Activated CD4-positive, alpha-beta T cell treated with anti-CD3 and anti-CD28 coated beads, Interleukin-2, amount 50 U/mL, for 24 hours (primary cell): ENCODE measurements at regions not wholly inside any gene's neighbourhood (a gene's known extent, or its start where the extent isn't known, plus 50 kb on each side); places are given as distances from the start of the nearest gene placed in this dataset.
"Not testable (repeated sequence)": the region's sequence is repeated elsewhere in the genome, so short reads cannot be mapped to it uniquely, and the experiment has no call there.

Experiments
- DNase-seq, 2 donors: peaks; one replicate each; pipeline ENCODE4 v3.0.0-alpha.2; 2020; ENCODE audit warnings: low read depth in 1 of 2, low spot score in 1 of 2

DNA sequence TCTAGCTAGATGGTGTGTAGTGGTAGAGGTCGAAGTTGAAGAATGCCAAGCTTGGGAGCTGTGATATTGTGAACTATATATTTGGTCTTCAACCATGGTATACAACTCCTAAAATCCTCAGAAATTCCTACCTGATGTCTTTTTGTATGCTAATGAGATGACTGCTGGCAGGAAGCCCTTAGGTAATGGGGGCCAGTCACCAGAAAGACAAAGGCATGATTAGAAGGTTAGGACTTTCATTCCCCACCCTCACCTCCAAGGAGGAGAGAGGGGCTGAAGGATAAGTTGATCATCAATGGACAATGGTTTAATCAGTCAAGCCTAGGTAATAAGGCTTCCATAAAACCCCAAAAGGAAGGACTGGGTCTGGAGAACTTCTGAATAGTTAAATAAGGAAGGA is 285.7 kb upstream of the POU5F2 start:
- no peak for DNase-seq

DNA sequence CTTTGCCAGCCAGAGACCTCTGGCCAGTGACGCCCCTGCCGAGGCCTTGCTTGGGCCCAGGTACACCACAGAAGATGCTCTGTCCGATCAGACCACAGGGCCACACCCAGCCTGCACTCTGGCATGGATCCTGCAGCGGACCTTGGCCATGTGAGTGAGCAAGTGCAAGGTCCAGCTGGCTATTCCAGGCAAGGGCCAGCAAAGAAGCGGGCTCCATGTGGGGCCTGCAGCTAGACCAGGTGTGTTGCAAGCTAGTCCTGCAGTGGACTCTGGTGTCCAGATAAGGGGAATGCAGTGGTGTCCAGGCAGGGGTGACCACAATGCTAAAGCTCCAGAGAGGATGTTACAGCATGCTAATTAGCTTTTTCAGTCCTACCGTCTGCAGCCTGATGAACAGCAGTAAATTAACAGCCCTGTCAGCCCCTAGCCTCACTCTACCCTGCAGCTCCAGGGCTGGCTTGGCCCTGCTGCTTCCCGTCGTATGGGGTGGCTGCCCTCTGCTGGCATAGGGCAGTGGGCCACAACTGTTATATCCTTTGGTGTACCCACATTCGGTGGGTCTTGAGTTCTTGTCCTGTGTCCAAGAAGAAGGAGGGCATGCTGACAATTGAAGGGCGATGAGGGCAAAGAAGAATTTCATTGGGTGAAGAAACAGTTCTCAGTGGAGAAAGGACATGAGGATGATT is 284.5 kb upstream of the POU5F2 start:
- DNase-seq = no peak

DNA sequence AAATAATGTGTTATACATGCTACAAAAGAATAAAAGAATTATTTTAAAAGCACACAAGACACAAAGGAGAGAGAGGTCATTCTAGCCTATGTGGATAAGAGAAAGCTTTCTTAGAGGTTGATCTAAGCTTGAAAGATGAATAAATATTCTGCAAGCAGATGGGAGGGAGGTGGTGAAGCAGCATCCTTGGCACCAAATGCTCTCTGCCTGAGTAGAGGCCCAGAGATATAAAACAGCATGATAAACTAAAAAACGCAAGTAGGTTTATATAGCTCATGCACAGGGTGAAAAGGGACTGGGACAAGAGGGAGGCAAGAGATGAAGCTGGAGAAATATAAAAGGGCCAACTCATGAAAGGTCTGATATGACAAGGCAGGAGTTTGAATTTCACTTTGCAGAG is 283.2 kb upstream of the POU5F2 start:
- DNase-seq = no peak

DNA sequence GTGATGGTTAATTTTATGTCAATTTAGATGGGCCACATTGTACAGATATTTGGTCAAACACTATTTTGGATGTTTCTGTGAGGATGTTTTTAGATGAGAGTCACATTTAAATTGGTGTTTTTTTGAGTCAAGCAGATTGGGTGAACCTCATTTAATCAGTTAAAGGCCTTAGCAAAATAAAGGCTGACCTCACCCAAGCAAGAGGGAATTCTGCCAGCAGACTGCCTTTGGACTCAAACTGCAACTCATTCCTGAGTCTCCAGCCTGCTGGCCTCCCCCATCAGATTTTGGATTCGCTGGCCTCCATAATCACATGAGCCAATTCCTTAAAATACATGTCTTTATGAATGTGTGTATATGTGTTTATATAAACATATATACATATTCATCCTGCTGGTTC is 282.7 kb upstream of the POU5F2 start:
- DNase-seq = no peak

DNA sequence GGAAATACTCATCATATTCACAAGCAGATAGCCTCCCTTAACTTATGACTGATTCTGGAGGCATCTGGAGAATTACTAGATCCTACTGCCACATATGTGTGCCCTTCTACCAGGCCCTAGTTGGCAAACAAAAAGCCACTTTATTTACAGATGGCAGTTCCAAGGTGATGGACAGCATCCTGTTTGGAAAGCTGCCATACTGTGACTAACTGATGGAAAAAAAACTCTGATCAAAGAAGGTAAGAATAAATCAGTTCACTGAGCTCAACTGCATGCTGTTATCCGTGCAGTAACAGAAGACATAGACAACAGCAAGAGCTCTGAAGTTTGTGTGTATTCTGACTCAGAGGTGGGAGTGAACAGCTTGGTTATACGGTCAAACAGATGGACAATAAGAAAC is 279.8 kb upstream of the POU5F2 start:
- DNase-seq = no peak

DNA sequence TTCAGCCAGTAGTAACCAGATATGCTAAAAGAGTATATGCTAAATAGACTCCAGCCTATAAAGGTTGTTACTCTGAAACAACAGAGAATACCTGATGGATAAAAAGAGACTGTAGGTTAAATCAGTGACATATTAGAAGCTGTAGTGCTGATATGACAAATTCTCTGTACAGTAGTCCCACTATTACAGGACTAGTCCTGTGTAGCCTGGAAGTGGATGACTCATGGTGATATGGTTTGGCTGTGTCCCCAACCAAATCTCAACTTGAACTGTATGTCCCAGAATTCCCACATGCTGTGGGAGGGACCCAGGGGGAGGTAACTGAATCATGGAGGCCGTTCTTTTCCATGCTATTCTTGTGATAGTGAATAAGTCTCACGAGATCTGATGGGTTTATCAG is 276.2 kb upstream of the POU5F2 start:
- DNase-seq = no peak

DNA sequence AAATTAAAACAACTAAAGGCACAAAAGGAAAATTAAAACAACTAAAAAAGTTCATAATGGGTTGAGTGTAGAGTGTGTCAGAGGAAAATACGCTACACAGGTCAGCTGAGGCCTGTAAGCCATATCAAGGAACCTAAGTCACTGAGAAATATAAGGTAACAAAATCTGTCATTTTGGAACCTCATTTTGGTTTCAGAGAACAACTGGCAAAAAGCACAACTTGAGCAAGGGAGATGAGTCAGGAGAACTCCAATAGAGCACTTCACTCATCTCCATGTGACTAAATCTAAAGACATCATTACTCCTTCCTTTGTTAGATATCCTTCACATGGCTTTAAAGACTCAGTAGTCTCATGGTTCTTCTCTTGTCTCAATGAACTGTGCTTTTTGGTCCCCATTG is 269.4 kb upstream of the POU5F2 start:
- DNase-seq = no peak

DNA sequence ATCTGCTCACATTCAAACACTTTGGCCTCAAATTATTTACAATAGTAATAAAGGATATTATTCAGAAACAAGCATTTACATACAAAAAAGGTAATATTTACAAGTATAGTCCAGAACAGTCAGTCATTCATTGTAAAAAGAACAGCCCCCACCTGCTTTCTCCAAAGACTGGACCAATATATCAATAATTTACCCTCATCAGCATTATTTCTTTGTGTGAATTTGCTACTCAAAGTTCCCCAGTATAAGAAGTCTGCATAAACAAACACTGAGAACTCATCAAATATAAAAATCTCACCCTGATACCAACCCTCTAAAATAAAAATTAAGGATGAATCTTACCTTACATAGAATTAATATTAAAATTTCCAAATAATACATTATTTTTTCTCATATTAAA is 267.8 kb upstream of the POU5F2 start:
- no peak for DNase-seq

DNA sequence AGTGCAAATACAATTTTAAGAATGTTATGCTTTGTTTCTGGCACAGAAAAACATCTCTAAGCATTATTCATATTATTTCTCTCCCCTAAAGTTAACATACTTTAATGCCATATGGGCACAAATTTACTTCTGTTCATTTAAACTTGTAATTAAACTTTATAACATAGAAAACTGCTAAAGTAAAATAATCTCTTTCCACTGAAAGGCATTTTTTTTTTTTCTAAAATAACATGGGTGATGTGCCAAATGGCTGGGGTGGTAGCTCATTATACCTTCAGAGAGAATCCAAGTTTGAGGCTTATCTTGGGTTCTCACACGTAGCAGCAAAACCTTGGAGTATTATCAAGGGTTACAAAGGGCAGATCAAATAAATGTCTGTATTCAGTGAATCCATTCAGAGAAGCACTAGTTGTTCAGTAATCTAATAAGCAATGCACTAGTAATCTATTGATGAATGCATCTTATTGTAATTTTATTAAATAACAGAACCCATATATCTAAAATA is 257.6 kb upstream of the POU5F2 start:
- DNase-seq = no peak

DNA sequence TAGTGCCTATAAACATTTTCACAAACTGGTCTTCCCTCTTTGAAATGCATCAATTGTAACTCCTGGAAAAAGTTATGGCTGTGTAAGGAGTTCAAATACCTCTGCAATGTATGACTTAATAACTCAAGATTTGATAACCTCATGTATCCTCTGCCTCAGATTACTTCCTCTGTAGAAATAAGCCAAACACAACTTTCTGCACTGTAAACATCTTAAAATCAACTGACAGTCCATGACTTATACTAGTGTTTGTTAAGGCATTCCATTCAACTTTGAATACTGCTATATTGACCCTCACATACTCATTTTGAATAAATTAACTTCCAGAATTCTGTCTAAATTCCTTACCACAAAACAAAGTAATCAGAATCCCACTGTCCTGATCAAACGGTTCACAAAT is 256.2 kb upstream of the POU5F2 start:
- no peak for DNase-seq

DNA sequence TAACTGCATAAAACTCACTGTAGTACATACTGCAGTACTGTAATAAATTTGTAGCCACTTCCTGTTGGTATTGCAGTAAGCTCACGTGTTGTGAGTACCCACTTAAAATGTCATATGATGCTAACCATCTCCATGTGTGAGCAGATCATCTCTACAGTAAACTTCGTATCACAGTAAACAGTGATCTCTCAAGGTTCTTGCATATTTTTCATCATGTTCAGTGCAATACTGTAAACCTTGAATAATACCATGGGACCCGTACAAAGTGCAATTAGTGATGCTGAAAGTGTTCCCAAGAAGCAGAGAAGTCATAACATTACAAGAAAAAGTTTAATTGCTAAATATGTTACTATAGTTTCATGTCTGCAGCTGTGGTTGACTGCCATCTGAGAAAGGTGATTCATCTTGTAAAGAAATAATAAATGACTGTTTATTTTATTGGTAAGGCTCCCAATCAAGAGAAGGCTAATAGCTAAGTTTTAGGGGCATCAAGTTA is 253.8 kb upstream of the POU5F2 start:
- no peak for DNase-seq

DNA sequence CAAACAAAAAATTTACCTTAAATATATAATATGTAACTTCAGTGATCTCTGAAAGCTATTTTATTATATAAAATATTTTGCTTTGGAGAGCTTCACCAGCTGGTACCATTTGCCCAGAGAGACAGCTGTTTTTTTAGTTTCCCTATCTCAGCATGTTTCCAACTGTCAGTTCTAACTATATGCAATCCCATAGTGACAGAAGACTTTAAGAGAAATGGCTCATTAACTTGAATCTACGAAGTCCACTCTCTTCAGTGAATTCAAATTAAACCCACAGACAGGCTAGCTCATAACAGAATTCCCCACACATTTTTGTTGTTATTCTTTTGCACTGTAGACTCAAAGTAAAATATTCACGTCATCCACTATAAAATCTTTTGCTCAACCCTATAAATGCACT is 251.8 kb upstream of the POU5F2 start:
- no peak for DNase-seq

DNA sequence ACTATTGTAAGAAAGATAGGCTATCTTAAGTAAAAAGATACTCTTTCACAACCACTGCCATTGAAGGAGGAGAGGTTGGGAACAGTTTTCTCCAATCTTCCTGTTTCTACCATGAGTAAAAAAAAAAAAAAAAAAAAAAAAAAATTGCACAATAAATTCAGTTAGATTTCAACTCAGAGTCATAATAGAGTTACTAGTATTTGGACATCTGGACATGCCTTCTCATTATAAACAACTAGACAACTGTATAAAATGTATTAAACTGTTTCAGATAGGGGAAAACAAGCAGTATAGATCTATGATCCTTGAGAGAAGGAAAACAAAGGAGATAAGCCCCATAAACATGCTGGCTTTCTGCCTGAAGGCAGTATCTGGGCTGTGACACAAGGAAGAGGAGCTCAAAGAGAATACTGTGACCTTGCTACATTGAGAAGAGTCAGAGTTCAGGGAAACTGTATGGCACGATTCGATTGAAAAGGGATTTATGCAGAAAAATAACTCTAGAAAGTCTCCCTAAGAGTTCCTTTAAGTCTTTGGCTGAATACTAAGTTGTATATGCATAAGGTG is 249.2 kb upstream of the POU5F2 start:
- no peak for DNase-seq

DNA sequence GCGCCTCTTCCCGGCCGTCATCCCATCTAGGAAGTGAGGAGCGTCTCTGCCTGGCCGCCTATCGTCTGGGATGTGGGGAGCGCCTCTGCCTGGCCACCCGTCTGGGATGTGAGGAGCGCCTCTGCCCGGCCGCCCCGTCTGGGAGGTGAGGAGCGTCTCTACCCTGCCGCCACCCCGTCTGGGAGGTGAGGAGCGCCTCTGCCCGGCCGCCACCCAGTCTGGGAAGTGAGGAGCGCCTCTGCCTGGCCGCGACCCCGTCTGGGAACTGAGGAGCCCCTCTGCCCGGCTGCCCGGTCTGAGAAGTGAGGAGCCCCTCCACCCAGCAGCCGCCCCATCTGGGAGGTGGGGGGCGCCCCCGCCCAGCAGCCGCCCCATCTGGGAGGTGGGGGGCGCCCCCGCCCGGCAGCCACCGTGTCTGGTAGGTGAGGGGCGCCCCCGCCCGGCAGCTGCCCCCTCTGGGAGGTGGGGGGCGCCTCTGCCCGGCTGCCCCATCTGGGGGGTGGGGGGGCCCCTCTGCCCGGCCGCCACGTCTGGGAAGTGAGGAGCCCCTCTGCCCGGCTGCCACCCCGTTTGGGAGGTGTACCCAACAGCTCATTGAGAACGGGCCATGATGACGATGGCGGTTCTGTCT is 244.7 kb upstream of the POU5F2 start:
- not testable (repeated sequence) for DNase-seq

DNA sequence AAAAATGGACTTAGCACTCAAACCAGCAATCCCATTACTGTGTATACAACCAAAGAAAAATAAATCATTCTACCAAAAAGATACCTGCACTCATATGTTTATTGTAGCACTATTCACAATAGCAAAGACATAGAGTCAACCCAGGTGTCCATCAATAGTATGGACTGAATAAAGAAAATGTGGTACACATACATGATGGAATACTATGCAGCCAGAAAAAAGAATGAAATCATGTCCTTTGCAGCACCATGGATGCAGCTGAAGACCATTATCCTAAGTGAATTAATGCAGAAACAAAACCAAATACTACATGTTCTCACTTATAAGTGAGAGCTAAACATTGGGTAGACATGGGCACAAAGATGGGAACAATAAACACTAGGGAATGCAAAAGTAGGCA is 236.8 kb upstream of the POU5F2 start:
- no peak for DNase-seq

DNA sequence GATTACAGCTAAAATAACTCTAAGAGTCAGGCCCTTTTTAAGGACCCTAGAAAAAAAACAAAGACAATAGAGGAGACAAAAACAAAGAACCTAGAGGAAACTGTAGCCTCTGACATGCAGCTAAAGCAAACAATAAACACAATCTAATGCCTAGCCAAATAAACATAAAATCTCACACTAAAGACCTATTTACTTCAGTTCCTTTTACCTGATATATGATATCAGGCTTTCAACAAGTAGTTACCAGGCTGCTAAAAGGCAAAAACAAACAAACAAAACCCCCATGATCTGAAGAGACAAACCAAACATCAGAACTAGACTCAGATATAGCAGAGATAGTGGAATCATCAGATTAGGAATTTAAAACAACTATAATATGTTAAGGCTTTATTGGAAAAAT is 226.5 kb upstream of the POU5F2 start:
- no peak for DNase-seq

DNA sequence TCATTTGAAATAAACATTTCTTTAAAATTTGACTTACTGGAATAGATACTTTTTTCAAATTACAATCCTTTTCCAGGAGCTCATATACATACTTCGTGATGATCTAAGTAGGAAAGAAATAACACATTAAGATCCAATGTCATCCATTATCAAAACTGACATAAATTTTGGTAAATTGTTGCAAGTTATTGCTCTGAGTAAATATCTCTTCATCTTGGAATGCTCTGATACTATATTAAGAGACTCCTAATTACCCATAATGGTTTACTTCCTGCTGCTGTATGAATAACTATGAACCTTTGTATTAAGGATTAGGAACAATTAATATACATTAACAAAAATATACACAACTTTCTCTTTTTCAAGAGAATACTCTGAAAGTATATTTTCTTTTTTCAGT is 223.0 kb upstream of the POU5F2 start:
- DNase-seq = no peak

DNA sequence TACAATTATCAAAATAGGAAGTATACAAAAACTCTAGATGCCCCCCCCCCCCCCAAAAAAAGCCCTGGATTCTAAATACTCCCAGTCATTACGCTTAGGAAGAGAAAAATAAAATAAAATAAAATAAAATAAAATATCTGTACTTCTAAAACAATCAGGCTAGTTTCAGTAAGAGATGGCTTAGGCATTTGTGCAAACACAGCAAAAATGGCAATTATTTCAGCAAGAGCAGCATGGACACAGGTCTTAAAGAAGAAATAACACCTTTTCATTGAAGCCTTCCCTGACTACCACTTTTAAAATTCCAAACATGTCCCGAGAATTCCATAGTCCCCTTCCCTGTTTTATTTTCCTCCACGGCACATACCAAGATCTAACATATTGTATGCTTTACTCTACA is 218.6 kb upstream of the POU5F2 start:
- DNase-seq = no peak

DNA sequence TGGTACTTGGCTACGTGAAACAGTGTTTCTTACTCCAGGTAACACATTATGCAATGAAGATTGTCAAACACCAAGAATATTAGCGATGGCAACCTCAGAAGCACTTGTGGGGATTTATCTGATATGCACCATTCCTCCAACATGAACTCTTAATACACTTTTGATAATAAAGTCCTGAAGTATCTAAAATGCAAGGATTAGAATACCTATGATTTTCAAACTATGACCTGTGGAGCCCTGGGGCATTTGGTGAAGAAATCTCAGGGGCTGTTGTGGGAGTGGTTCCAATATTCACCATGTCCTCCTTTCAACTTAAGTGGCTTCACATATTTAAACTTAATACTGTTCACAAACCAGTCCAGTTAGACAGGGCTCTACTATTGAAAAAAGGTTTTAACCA is 214.6 kb upstream of the POU5F2 start:
- DNase-seq = no peak

DNA sequence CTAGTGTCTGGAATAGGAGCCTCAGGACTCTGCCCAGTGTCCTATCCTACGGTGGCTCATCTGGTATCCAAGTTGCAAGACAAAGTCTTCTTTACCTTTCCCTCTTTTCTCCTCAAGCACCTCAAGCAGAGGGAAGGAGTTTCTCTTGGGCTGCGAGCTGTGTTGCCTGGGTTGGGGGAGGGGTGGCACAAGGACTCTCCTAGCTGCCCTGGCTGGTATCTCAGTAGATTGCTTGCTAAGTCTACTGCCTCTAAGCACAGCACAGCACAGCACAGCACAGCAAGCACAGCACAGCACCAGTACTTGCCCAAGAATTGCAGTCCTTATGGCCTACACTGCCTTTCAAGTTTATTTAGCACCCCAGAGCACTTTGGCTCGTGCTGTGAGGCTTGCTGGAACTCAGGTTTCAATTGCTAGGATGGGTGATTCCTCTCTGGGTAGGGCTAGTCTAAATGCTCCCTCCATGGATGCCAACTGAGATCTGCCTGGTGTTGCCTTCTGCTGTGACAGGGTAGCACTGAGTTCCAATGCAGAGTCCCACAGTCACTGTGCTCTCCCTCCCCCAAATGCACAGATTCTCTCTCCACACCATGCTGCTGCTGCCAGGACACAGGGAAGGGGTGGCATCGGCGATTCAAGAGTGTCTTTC is 213.1 kb upstream of the POU5F2 start:
- no peak for DNase-seq

DNA sequence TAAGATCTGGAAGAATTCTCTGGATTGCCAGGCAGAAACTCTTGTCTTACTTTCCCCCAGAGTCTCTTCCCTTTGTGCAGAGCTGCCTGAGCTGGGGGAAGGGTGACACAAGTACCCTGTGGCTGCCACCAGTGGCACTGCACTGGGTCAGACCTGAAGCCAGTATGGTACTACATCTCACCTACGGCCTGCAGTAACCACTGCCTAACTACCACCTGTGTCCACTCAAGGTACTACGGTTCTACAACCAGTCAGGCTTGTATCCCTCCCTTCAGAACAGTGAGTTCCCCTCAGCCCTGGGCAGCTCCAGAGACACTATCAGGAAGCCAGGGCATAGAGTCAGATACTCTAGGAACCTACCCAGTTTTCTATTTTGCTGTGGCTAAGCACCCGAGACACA is 212.0 kb upstream of the POU5F2 start:
- DNase-seq = no peak

DNA sequence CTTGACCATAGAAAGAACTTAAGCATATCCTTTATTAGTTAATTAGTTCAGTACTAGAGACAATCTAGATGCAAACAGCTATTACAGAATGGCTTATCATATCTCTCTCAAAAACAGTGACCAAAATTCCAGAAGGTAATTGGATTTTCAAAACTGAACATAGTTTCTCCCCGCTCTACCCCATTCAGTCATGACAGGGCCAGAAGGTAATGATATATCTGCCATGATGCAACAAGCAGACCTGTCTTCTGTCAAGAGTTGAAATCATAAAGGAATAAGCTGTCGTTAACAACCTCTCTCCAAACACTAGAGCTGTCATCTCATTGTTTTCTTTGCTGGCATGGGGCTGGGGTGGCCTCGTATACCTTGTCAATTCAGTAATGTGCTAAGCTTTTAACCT is 200.5 kb upstream of the POU5F2 start:
- no peak for DNase-seq
